ENCODE measurements at regions not wholly inside any gene's neighbourhood (a gene's known extent, or its start where the extent isn't known, plus 50 kb on each side); places are given as distances from the start of the nearest gene placed in this dataset.
A peak's percentile ranks its signal among the peaks of the same experiment; 100 is the strongest.

DNA sequence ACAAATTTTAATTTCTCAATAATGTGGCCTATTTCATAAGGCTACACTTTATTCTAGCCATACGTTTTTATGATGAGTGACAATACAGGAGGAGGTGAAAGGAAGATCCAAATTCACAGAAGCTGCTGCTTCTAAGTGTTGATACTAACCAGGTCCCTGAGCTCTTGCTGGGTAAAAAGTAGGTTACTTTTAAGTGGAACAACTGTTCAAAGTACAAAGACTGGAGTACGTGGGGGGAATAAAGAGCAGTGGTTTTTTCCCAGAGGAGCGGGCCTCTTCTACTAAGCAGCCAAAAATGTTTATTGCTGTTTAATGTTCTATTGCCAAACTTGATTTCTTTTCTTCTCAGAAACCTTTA, 301.8 kb downstream of the AEBP2 start:
- H3K36me3 ChIP-seq = no peaks in the 10 kb centered on the region
- H3K9me3 ChIP-seq = no peaks in the 10 kb centered on the region
- H3K4me1 ChIP-seq = peaks cover 0 to 43% (median 18%) of the 10 kb centered on the region in 9 donors
- no peak for ATAC-seq
- WGBS, 2 donors = 36 to 41% methylated on average over 3 of the region's 3 CpGs
- no peak for DNase-seq
- H3K4me3 ChIP-seq = no peak overlapping the region
- no peaks in the 10 kb centered on the region for H3K27me3 ChIP-seq
- peak overlapping the region; percentile 18 to 63 (median 34) for H3K27ac ChIP-seq
- intact Hi-C loops (cut with DNase I) = loop anchor here in 5 of 10 donors (10.0 kb wide), 6 partner anchors 474 to 1054 kb away; no protein-coding TSS in a partner anchor
- TF ChIP-seq CTCF (IDR thresholded peaks at IDR 0.05) = no peak

DNA sequence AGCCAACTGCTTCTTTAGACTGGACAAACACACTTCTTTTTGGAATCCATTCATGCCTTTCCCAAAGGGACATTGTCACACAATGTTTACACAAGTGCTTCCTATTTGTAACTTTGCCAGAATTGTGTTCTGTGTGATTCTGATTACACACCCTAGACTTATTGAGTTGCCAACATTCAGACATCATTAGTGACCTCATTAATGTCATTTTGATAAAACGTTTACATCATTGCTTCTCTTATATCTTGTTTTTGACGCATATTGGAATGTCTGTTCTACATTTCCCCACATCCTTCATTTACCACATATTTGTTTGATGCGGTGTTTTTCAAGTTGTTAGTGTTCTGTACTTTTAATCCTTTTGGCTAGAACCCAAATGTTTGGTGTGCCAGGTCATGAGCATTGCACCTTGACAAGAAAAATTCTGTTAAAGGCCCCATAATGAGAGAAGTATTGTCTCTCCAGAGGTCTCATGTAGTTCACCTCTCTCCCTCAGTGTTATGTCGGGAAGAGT, 305.5 kb downstream of the AEBP2 start:
- DNase-seq (peak in 1 of 2 donors; percentile 43), ATAC-seq (peak; percentile 73 to 93 (median 88))
- WGBS, 2 donors = 25 to 29% methylated on average over 4 of the region's 4 CpGs
- peak overlapping the region in 7 of 10 donors; percentile 31 to 61 (median 50) for H3K27ac ChIP-seq
- TF ChIP-seq CTCF (IDR thresholded peaks at IDR 0.05) = no peak
- no peaks in the 10 kb centered on the region for H3K27me3 ChIP-seq
- peaks cover 0 to 20% (median 4%) of the 10 kb centered on the region in 11 donors for H3K9me3 ChIP-seq
- no peaks in the 10 kb centered on the region for H3K36me3 ChIP-seq
- H3K4me1 ChIP-seq = peaks cover 0 to 38% (median 18%) of the 10 kb centered on the region in 9 donors
- H3K4me3 ChIP-seq = no peak overlapping the region
- intact Hi-C loops (cut with DNase I) = loop anchor here in 5 of 10 donors (10.0 kb wide), 6 partner anchors 470 to 1050 kb away; no protein-coding TSS in a partner anchor

DNA sequence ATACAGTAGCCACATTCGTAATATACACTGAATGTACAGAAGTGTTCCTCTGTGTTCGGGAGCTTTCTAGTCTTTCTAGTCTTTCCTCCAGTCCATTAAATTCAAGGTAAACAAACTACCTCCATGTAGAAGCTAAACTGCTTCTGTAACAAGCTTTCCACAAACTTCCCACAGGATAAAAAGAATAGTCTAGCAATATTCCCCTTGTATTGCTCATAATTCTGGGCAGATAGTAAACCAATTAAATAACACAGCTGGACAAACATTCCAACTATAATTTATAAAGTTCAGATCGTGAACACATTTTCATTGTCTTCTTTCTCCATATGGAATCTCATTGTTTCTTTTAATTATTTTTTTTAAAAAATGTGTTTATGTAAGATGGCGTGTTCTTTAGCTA, 307.2 kb downstream of the AEBP2 start:
- Histone ChIP-seq H3K27ac (peak overlapping the region in 1 of 10 donors; percentile 3), H3K4me1 (peaks cover 0 to 21% (median 9%) of the 10 kb centered on the region in 9 donors), H3K4me3 (no peak overlapping the region), H3K27me3 (no peaks in the 10 kb centered on the region), H3K36me3 (no peaks in the 10 kb centered on the region), H3K9me3 (peaks cover 0 to 20% (median 4%) of the 10 kb centered on the region in 11 donors)
- WGBS, 2 donors = 86 to 88% methylated on average over 4 of the region's 4 CpGs
- intact Hi-C loops (cut with DNase I) = loop anchor here in 5 of 10 donors (10.0 kb wide), 6 partner anchors 468 to 1048 kb away; no protein-coding TSS in a partner anchor
- DNase-seq = no peak
- TF ChIP-seq CTCF (IDR thresholded peaks at IDR 0.05) = no peak
- no peak for ATAC-seq

DNA sequence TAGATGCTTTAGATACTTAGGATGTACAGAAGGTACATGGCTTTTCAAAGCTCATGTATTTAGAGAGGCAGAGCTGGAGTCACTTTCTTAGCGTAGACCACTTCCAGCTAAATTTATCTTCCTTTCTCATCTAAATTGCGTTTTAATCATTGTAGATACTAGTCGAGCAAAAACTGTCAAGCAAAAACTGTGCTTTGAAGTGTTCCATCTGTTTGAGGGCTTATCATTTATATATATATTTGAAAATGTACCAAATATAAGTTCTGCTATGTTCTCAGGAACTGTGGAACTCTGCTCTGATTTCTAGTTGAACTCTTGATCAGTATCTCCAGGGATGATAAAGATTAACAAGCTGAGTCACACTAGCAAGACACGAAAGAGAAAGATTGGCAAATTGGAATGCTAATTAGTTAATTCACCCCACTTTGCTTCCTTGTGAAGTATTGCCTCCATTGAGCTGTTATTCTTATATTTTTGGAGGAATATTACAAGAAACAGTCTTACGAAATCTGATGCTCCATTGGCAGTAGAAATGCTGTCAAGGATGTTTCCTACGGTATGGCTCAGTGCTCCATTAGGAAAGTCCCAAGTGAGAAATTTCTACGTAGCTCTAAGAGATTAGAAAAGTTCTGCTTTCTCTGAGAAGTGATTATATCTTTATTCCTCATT, 310.7 kb downstream of the AEBP2 start:
- DNase-seq = no peak
- no peak overlapping the region for H3K4me3 ChIP-seq
- H3K9me3 ChIP-seq = peaks cover 0 to 41% (median 11%) of the 10 kb centered on the region in 11 donors
- H3K27me3 ChIP-seq = no peaks in the 10 kb centered on the region
- H3K4me1 ChIP-seq = peaks cover 0 to 3% (median 0%) of the 10 kb centered on the region in 9 donors
- ATAC-seq = no peak
- no peaks in the 10 kb centered on the region for H3K36me3 ChIP-seq
- TF ChIP-seq CTCF (IDR thresholded peaks at IDR 0.05) = no peak
- WGBS, 2 donors = 69 to 75% methylated on average over 7 of the region's 7 CpGs
- intact Hi-C loops (cut with DNase I) = loop anchor here in 5 of 10 donors (10.0 kb wide), 10 partner anchors 95 to 1045 kb away; no protein-coding TSS in a partner anchor
- H3K27ac ChIP-seq = no peak overlapping the region

Data from heart right ventricle (tissue), 16 donors.